DND-41 (cell line): ENCODE measurements at regions not wholly inside any gene's neighbourhood (a gene's known extent, or its start where the extent isn't known, plus 50 kb on each side); places are given as distances from the start of the nearest gene placed in this dataset.

Experiments
- ATAC-seq: fragments of 200-7000 bp; cut with Tn5 transposase; 3 replicates; pipeline ENCODE4 v1.9.1; 2021; ENCODE audit warnings: low read depth; ENCODE audit not compliant: insufficient read depth
- DNase-seq: peaks from one replicate; pipeline ENCODE4 v3.0.0-alpha.2; 2020
- H2AFZ ChIP-seq: 2 replicates; pipeline ENCODE4 v1.6.0; 2012; ENCODE audit warnings: low read depth, low read length
- H3K27ac ChIP-seq: 2 replicates; pipeline ENCODE4 v1.5.1; 2012; ENCODE audit warnings: low read length, inconsistent platforms
- H3K27me3 ChIP-seq: fragments of 200-600 bp; sonication (generic); 2 replicates; pipeline ENCODE4 v1.6.0; 2012; ENCODE audit warnings: low read length, mild to moderate bottlenecking, inconsistent platforms; ENCODE audit not compliant: insufficient read depth, poor library complexity
- H3K36me3 ChIP-seq: 2 replicates; pipeline ENCODE4 v1.5.1; 2012; ENCODE audit warnings: low read length, inconsistent platforms; ENCODE audit not compliant: insufficient read depth
- H3K4me1 ChIP-seq: 2 replicates; pipeline ENCODE4 v1.5.1; 2012; ENCODE audit warnings: mild to moderate bottlenecking, low read length; ENCODE audit not compliant: insufficient read depth
- H3K4me2 ChIP-seq: 2 replicates; pipeline ENCODE4 v1.6.0; 2012; ENCODE audit warnings: mild to moderate bottlenecking, moderate library complexity, low read length, inconsistent platforms; ENCODE audit not compliant: insufficient read depth
- H3K4me3 ChIP-seq, 2 experiments: fragments of 200-600 bp in 1 of 2; shearing (Covaris generic) in 1 of 2; 2 replicates each; pipeline ENCODE4 v1.5.1; 2012 to 2016; ENCODE audit warnings: inconsistent platforms in 2 of 2, low read length in 2 of 2, mild to moderate bottlenecking in 2 of 2, low read depth in 1 of 2, moderate library complexity in 1 of 2
- H3K79me2 ChIP-seq: 2 replicates; pipeline ENCODE4 v1.6.0; 2012; ENCODE audit warnings: low read length, inconsistent platforms; ENCODE audit not compliant: insufficient read depth
- H3K9ac ChIP-seq: 2 replicates; pipeline ENCODE4 v1.6.0; 2012; ENCODE audit warnings: low read depth, mild to moderate bottlenecking, inconsistent platforms, low read length, moderate library complexity
- H3K9me3 ChIP-seq: 2 replicates; pipeline ENCODE4 v1.5.1; 2012; ENCODE audit warnings: low read length, moderate library complexity, mild to moderate bottlenecking, inconsistent platforms; ENCODE audit not compliant: insufficient read depth, severe bottlenecking
- H4K20me1 ChIP-seq: 2 replicates; pipeline ENCODE4 v1.6.0; 2012; ENCODE audit warnings: low read length; ENCODE audit not compliant: insufficient read depth
- CTCF ChIP-seq: IDR thresholded peaks from 2 replicates; pipeline ENCODE4 v1.5.1; 2012; ENCODE audit warnings: borderline replicate concordance, low read length, moderate library complexity, mild to moderate bottlenecking; ENCODE audit not compliant: poor library complexity, severe bottlenecking; ENCODE audit errors: extremely low read depth
- EZH2 ChIP-seq: IDR thresholded peaks from 3 replicates; pipeline ENCODE4 v1.6.1; 2012; ENCODE audit warnings: borderline replicate concordance, low read depth, mild to moderate bottlenecking, moderate library complexity, low read length, inconsistent platforms; ENCODE audit not compliant: severe bottlenecking

- Histone ChIP-seq H3K27me3 (no peaks in the 10 kb centered on the region), H3K9ac (no peak overlapping the region), H2AFZ (no peak overlapping the region), H3K9me3 (no peaks in the 10 kb centered on the region), H3K4me1 (no peaks in the 10 kb centered on the region), H3K36me3 (no peaks in the 10 kb centered on the region), H3K4me3 (no peak overlapping the region), H3K27ac (no peak overlapping the region), H3K79me2 (no peaks in the 10 kb centered on the region), H3K4me2 (no peak overlapping the region), H4K20me1 (no peaks in the 10 kb centered on the region)
- DNase-seq (no peak), ATAC-seq (no peak)
- TF ChIP-seq CTCF, result no peak
- TF ChIP-seq EZH2, result no peak
Measured at GRCh38 chr1:88101041-88101440, 583.0 kb upstream of the PKN2 start.

GRCh38 chr1:88104236-88104635 lies 579.8 kb upstream of the PKN2 start:
- no peaks in the 10 kb centered on the region for H3K9me3 ChIP-seq
- no peak overlapping the region for H3K4me2 ChIP-seq
- no peaks in the 10 kb centered on the region for H4K20me1 ChIP-seq
- DNase-seq (no peak), ATAC-seq (no peak)
- no peak overlapping the region for H3K4me3 ChIP-seq
- H3K4me1 ChIP-seq, result no peaks in the 10 kb centered on the region
- no peak overlapping the region for H3K27ac ChIP-seq
- no peak overlapping the region for H2AFZ ChIP-seq
- H3K36me3 ChIP-seq, result no peaks in the 10 kb centered on the region
- H3K27me3 ChIP-seq, result peaks cover 2% of the 10 kb centered on the region
- no peak for TF ChIP-seq EZH2
- TF ChIP-seq CTCF, result no peak
- no peak overlapping the region for H3K9ac ChIP-seq
- no peaks in the 10 kb centered on the region for H3K79me2 ChIP-seq

- ATAC-seq, result no peak
- no peak overlapping the region for H2AFZ ChIP-seq
- no peak overlapping the region for H3K9ac ChIP-seq
- H3K27ac ChIP-seq, result no peak overlapping the region
- H3K4me1 ChIP-seq, result no peaks in the 10 kb centered on the region
- H3K4me3 ChIP-seq, result no peak overlapping the region
- no peaks in the 10 kb centered on the region for H3K36me3 ChIP-seq
- peaks cover 6% of the 10 kb centered on the region for H3K27me3 ChIP-seq
- no peaks in the 10 kb centered on the region for H3K9me3 ChIP-seq
- TF ChIP-seq EZH2 (no peak), CTCF (no peak)
- no peaks in the 10 kb centered on the region for H4K20me1 ChIP-seq
- no peak overlapping the region for H3K4me2 ChIP-seq
- no peaks in the 10 kb centered on the region for H3K79me2 ChIP-seq
- no peak for DNase-seq
Measured at GRCh38 chr1:88104886-88105285, 579.2 kb upstream of the PKN2 start.

- no peak for DNase-seq
- H3K27me3 ChIP-seq, result peaks cover 6% of the 10 kb centered on the region
Measured at GRCh38 chr1:88111816-88112215, 572.3 kb upstream of the PKN2 start.

More at GRCh38 chr1:88111816-88112215, 572.3 kb upstream of the PKN2 start:
- Histone ChIP-seq H4K20me1 (no peaks in the 10 kb centered on the region), H3K9ac (no peak overlapping the region), H3K36me3 (no peaks in the 10 kb centered on the region), H3K4me1 (no peaks in the 10 kb centered on the region), H2AFZ (no peak overlapping the region), H3K79me2 (no peaks in the 10 kb centered on the region), H3K4me3 (no peak overlapping the region), H3K27ac (no peak overlapping the region), H3K9me3 (no peaks in the 10 kb centered on the region), H3K4me2 (no peak overlapping the region)
- TF ChIP-seq CTCF (no peak), EZH2 (no peak)
- ATAC-seq, result no peak
